Stimulated activated memory B cell treated with anti-CD40 and anti-IgM and Interleukin-4, amounts not matched to agents 10 μg/mL and 1 μg/mL and 100 μg/mL, for 72 hours (primary cell): ENCODE measurements at regions not wholly inside any gene's neighbourhood (a gene's known extent, or its start where the extent isn't known, plus 50 kb on each side); places are given as distances from the start of the nearest gene placed in this dataset.

Experiments
- ATAC-seq: fragments of 150-1000 bp; cut with Tn5 transposase; 2 replicates; pipeline ENCODE4 v1.10.0; 2021
- H3K27ac Mint-ChIP-seq: one replicate; pipeline ENCODE4 v1.8.0; 2022; ENCODE audit warnings: mild to moderate bottlenecking, mixed read lengths
- H3K27me3 Mint-ChIP-seq: one replicate; pipeline ENCODE4 v1.8.0; 2022; ENCODE audit warnings: mixed read lengths
- H3K36me3 Mint-ChIP-seq: one replicate; pipeline ENCODE4 v1.8.0; 2022; ENCODE audit warnings: mixed read lengths
- H3K4me1 Mint-ChIP-seq: one replicate; pipeline ENCODE4 v1.8.0; 2022; ENCODE audit warnings: mixed read lengths
- H3K4me3 Mint-ChIP-seq: one replicate; pipeline ENCODE4 v1.8.0; 2022; ENCODE audit warnings: mild to moderate bottlenecking, moderate library complexity, mixed read lengths
- H3K9me3 Mint-ChIP-seq: one replicate; pipeline ENCODE4 v1.8.0; 2022; ENCODE audit warnings: mixed read lengths

GRCh38 chrX:53746718-53747117, 60.2 kb upstream of the HUWE1 start:
- Mint-ChIP-seq H3K36me3 (no peaks in the 10 kb centered on the region), H3K4me1 (no peaks in the 10 kb centered on the region), H3K27me3 (no peaks in the 10 kb centered on the region), H3K9me3 (no peaks in the 10 kb centered on the region), H3K4me3 (no peak overlapping the region), H3K27ac (no peak overlapping the region)
- no peak for ATAC-seq

GRCh38 chrX:53743244-53743643, 56.7 kb upstream of the HUWE1 start:
- Mint-ChIP-seq H3K4me3 (no peak overlapping the region), H3K9me3 (no peaks in the 10 kb centered on the region), H3K27me3 (no peaks in the 10 kb centered on the region), H3K36me3 (no peaks in the 10 kb centered on the region), H3K27ac (no peak overlapping the region), H3K4me1 (no peaks in the 10 kb centered on the region)
- ATAC-seq, result no peak

- ATAC-seq, result no peak
- Mint-ChIP-seq H3K4me1 (no peaks in the 10 kb centered on the region), H3K27me3 (no peaks in the 10 kb centered on the region), H3K36me3 (no peaks in the 10 kb centered on the region), H3K4me3 (no peak overlapping the region), H3K9me3 (no peaks in the 10 kb centered on the region), H3K27ac (no peak overlapping the region)
Observed at GRCh38 chrX:53738370-53738906, 51.9 kb upstream of the HUWE1 start.
